ENCODE measurements at regions not wholly inside any gene's neighbourhood (a gene's known extent, or its start where the extent isn't known, plus 50 kb on each side); places are given as distances from the start of the nearest gene placed in this dataset.

DNA sequence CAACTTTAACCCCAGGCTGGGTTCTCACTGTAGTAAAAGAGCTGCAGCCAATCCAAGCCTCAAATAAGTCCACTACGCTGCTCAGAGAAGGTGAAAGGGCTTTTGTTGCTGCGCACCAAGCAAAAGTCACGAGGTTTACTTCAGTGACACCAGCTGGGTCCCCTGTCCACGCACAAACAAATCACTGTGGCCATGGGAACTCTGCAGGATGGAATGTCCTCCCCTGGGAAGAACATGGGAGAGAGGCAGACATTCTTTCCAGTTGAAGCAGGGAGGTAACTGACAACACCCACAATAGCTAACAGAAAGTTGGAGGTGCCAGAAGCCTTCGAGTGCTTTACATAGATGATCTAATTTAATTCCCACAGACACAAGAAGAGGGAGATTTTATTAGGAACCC is 181.9 kb downstream of the PMP22 start:
- TF ChIP-seq, protein P1, sequence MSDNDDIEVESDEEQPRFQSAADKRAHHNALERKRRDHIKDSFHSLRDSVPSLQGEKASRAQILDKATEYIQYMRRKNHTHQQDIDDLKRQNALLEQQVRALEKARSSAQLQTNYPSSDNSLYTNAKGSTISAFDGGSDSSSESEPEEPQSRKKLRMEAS (IDR thresholded peaks at IDR 0.05) = no peak
- TF ChIP-seq TCF12 (IDR thresholded peaks at IDR 0.05; ENCODE audit: low read depth) (no peak), NFIC (IDR thresholded peaks at IDR 0.05) (no peak), EGR1 (IDR thresholded peaks at IDR 0.05) (no peak), CREB1 (IDR thresholded peaks at IDR 0.05; ENCODE audit: low read depth) (no peak), EP300 (IDR thresholded peaks at IDR 0.05; ENCODE audit: borderline replicate concordance) (no peak), TAF1 (IDR thresholded peaks at IDR 0.05; ENCODE audit: low read depth) (no peak), RAD21 (IDR thresholded peaks at IDR 0.05; ENCODE audit: low read depth) (no peak)
- TF ChIP-seq, protein P2, sequence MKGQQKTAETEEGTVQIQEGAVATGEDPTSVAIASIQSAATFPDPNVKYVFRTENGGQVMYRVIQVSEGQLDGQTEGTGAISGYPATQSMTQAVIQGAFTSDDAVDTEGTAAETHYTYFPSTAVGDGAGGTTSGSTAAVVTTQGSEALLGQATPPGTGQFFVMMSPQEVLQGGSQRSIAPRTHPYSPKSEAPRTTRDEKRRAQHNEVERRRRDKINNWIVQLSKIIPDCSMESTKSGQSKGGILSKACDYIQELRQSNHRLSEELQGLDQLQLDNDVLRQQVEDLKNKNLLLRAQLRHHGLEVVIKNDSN (IDR thresholded peaks at IDR 0.05) = no peak

Data from Ishikawa (cell line).